ENCODE measurements at regions not wholly inside any gene's neighbourhood (a gene's known extent, or its start where the extent isn't known, plus 50 kb on each side); places are given as distances from the start of the nearest gene placed in this dataset.

DNA sequence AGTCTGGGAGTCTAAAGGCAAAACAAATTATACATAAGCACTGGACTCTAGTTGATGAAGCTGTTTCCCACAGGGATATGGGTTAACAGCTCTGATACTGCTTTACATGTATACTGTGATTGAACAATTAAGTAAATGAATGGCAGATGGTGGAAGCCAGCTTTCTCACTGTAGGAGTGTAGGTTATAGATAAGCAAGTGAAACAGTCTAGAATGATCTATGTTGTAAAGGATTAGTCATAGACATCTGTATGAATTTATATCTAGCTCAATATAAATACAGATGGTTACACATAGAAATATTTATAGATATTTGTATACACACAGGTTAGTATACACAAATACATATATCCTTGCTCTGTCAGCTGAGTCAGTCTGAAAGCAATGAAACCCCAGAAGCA, 276.1 kb downstream of the PPARGC1A start:
- no peak overlapping the region for H3K4me3 Mint-ChIP-seq
- H3K36me3 Mint-ChIP-seq, result no peaks in the 10 kb centered on the region
- no peak for DNase-seq (ENCODE audit: low spot score in 2 of 2)
- H3K9me3 Mint-ChIP-seq, result peaks cover 3% of the 10 kb centered on the region
- no peaks in the 10 kb centered on the region for H3K4me1 Mint-ChIP-seq
- ATAC-seq, result no peak
- H3K27ac Mint-ChIP-seq, result no peak overlapping the region

DNA sequence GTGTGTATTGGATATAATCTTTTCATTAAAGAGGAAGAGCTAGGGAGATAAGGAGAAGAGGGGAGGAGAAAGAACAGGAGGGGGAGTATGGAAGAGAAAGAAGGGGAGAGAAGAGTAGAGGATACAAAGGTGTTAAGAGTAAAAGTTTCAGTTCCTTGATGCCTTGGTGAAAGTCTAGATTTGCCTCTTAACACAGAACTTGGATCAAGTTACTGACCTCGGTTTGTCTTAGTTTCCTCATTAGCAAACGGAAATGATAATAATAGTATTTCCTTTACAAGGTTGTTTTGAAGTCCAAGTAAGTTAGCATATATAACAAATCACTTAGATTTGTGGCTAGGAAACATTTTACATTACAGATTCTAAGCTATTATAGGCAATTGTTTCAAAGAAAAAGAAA, 287.1 kb downstream of the PPARGC1A start:
- H3K36me3 Mint-ChIP-seq, result no peaks in the 10 kb centered on the region
- DNase-seq (ENCODE audit: low spot score in 2 of 2), result no peak
- ATAC-seq, result no peak
- no peak overlapping the region for H3K4me3 Mint-ChIP-seq
- H3K4me1 Mint-ChIP-seq, result no peaks in the 10 kb centered on the region
- H3K27ac Mint-ChIP-seq, result no peak overlapping the region
- H3K9me3 Mint-ChIP-seq, result peaks cover 31% of the 10 kb centered on the region

DNA sequence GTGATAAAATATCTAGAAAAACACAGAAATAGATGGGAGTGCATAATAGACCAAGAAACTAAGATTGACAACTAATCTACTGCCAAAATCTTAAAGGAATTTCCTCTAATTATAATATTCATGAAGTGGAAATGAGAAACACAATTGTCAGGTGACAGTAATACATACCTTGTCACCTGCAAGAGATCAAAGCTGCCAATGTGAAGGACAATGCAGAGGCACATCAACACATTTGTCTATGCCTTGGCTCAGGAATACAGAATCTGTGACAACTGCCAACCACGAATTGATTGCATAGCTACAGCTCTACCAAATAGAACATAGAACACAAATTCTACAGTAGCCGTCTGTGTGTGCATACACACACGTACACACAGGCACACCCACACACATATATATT, 295.7 kb downstream of the PPARGC1A start:
- DNase-seq (ENCODE audit: low spot score in 2 of 2), result no peak

DNA sequence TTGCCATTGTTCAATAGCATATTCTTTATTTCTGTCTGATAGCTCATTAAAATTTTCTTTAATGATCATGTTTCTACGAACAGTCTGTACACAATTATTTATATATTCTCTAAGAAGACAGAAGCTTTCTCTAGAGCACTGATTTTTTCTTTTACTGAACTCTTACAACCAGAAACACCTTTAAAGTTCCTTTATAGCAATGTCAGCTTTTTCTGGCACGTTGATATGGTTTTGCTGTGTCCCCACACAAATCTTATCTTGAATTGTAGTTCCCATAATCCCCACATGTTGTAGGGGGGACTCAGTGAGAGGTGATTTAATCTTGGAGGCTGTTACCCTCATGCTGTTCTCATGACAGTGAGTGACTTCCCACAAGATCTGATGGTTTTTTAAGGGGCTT, 299.4 kb downstream of the PPARGC1A start:
- no peaks in the 10 kb centered on the region for H3K4me1 Mint-ChIP-seq
- ATAC-seq (no peak), DNase-seq (ENCODE audit: low spot score in 2 of 2) (no peak)
- peaks cover 15% of the 10 kb centered on the region for H3K9me3 Mint-ChIP-seq
- H3K36me3 Mint-ChIP-seq, result no peaks in the 10 kb centered on the region
- H3K27ac Mint-ChIP-seq, result no peak overlapping the region
- no peak overlapping the region for H3K4me3 Mint-ChIP-seq

More for the DNA sequence above, 295.7 kb downstream of the PPARGC1A start:
- ATAC-seq, result no peak
- peaks cover 16% of the 10 kb centered on the region for H3K9me3 Mint-ChIP-seq
- no peak overlapping the region for H3K27ac Mint-ChIP-seq
- H3K4me1 Mint-ChIP-seq, result no peaks in the 10 kb centered on the region
- H3K36me3 Mint-ChIP-seq, result no peaks in the 10 kb centered on the region
- no peak overlapping the region for H3K4me3 Mint-ChIP-seq

DNA sequence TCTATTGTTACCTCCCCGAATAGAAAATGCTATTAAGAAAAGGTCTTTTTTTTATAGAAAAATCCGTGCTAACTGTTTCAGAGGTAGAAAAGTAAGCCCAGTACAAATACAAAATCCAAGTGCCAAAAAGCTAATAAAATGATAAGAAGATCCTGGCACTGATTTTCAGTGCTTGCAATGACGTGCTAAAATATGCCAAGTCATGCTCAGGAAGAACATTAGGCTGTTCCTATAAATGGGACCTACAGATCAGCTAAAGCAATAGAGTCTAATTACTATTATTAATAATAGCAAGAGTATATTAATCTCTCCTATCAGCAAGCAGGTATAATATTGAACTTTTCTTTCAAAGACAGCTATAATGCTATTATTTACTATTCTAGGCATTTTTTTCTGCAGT, 305.8 kb downstream of the PPARGC1A start:
- DNase-seq (ENCODE audit: low spot score in 2 of 2), result no peak
- Mint-ChIP-seq H3K27ac (no peak overlapping the region), H3K9me3 (peaks cover 19% of the 10 kb centered on the region), H3K4me1 (no peaks in the 10 kb centered on the region), H3K4me3 (no peak overlapping the region), H3K36me3 (no peaks in the 10 kb centered on the region)
- ATAC-seq, result no peak

DNA sequence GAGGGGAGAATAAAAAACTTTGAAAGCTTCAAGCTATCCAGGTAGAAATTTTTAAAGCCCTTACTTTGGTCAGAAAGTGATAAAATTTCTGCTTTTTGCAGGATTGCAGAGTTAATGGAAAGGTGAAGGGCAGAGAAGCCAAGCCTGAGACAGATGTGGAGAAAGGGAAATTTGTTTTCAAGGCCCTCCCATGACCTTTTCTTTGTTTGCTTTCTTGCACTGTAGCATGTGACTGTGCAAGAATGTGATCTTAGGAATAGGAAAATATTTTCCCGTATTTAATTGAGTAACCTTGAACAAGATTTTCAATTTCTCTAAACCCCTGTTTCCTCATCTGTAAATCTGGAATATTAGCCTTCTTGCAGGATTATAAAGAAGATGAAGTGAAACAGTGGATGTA, 307.2 kb downstream of the PPARGC1A start:
- peaks cover 22% of the 10 kb centered on the region for H3K9me3 Mint-ChIP-seq
- H3K27ac Mint-ChIP-seq, result no peak overlapping the region

DNA sequence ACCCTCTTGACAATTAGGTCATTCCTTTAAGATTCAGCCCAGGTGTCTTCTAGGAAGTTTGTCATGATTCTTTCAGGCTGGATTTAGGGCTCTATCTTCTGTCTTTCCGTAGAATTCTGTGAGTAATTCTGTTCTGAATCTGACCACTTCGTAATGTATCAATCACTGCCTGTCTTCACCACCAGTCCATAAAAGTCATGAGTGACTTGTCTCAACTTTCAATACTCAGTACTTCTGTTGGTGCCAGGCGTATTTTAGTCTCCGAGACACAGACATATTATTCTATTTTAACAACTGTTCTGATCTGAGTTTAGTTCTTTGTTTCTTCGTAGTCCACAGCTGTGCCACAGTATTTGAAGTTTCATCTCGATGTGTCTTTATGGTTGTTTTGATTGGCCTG, 310.7 kb downstream of the PPARGC1A start:
- Mint-ChIP-seq H3K9me3 (peaks cover 16% of the 10 kb centered on the region), H3K36me3 (no peaks in the 10 kb centered on the region), H3K4me1 (no peaks in the 10 kb centered on the region), H3K4me3 (no peak overlapping the region), H3K27ac (no peak overlapping the region)
- ATAC-seq (no peak), DNase-seq (ENCODE audit: low spot score in 2 of 2) (no peak)

More for the DNA sequence above, 307.2 kb downstream of the PPARGC1A start:
- DNase-seq (ENCODE audit: low spot score in 2 of 2) (no peak), ATAC-seq (no peak)
- Mint-ChIP-seq H3K4me3 (no peak overlapping the region), H3K36me3 (no peaks in the 10 kb centered on the region), H3K4me1 (no peaks in the 10 kb centered on the region)

DNA sequence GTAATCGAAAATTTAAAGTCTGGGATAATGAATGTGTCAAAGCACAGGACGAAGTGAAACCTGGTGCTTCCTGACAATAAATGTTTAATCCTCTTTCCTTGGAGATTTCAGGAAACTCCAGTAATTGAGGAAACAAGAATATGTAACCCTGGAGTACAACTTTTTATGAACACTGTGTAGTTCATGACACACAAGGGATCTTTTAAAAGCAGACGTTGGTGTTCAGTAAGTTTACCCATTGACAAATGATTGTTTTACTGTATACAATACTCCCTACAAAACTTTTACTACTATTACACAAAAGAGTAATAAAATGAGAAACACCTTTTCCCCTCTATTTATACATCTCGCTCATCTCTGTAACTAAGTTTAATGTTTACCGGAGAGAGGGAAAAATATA, 312.4 kb downstream of the PPARGC1A start:
- H3K4me1 Mint-ChIP-seq, result no peaks in the 10 kb centered on the region
- no peak for ATAC-seq
- no peak for DNase-seq (ENCODE audit: low spot score in 2 of 2)
- H3K36me3 Mint-ChIP-seq, result no peaks in the 10 kb centered on the region
- no peak overlapping the region for H3K4me3 Mint-ChIP-seq
- no peak overlapping the region for H3K27ac Mint-ChIP-seq
- H3K9me3 Mint-ChIP-seq, result peaks cover 16% of the 10 kb centered on the region

DNA sequence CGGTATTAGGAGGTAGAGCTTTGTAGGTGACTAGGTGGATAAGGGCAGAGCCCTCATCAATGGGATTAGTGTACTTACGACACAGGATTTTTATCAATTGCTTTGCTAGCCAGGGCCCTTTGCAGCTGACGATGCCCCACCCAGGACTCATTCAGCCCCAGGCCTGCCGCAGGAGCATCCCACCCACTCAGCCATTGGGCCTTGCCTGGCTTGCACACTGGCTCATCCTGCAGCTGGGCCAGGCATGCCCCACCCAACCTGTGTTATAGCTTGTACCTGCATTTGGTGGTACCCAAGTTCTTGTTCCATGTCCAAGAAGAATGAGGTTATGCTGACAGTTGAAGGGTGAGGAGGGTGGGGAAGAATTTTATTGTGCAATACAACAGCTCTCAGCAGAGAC, 317.5 kb downstream of the PPARGC1A start:
- DNase-seq (ENCODE audit: low spot score in 2 of 2) (no peak), ATAC-seq (no peak)
- Mint-ChIP-seq H3K4me1 (no peaks in the 10 kb centered on the region), H3K4me3 (no peak overlapping the region), H3K27ac (no peak overlapping the region), H3K9me3 (peaks cover 7% of the 10 kb centered on the region), H3K36me3 (no peaks in the 10 kb centered on the region)

DNA sequence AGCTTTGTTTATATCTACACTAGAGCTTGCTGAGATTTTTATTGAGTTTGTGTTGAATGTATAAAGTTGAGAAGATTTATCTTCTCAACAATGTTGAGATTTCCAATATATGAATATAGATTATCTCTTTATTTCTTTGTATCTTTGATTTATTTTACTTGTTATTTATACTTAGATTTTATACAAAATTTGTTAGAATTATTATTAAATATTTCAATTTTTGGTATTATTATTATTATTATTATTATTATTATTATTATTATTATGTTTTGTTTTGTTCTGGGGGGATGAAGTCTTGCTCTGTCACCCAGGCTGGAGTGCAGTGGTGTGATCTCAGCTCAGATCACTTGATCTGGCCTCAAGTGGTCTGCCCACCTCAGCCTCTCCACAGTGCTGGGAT, 322.5 kb downstream of the PPARGC1A start:
- Mint-ChIP-seq H3K4me1 (no peaks in the 10 kb centered on the region), H3K36me3 (no peaks in the 10 kb centered on the region), H3K9me3 (peaks cover 15% of the 10 kb centered on the region), H3K27ac (no peak overlapping the region), H3K4me3 (no peak overlapping the region)
- DNase-seq (ENCODE audit: low spot score in 2 of 2) (no peak), ATAC-seq (no peak)

DNA sequence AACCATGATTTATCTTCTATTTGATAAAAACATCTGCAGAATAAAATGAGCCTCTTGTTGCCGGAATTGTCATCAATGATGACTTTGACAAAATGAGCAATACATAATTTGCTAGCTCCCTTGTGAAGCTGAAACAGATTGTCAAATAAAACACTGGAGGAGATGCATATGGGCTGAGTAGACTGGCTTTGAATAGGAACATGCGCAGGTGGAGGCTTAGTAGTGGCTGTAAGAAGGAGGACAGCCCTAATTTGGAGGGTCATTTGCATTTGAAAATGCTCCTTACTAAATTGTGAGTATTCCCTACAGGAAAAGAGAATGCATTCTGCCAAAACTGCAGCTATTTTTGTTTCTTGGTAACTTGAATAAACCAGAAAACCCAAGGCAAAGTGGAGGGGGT, 329.1 kb downstream of the PPARGC1A start:
- peaks cover 22% of the 10 kb centered on the region for H3K9me3 Mint-ChIP-seq

DNA sequence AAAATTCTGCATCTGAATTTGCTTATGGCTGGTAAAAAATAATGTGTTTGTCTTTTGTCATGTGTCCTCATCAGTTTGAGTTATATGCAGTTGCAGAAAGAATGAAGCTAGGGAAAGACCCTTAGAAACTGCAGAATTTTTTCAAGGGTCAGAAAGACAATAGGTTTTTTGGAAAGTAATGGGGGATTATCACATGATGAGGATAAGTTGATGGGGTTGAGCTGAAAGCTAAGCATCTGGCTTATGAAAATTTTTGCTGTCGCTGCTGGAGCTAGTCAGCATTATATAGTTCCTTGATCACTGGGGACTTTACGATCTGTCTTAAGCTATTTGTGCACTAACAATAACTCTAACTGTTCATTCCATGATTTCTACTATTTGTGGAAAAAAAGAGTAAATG, 331.7 kb downstream of the PPARGC1A start:
- Mint-ChIP-seq H3K27ac (no peak overlapping the region), H3K9me3 (peaks cover 24% of the 10 kb centered on the region), H3K4me1 (no peaks in the 10 kb centered on the region), H3K36me3 (no peaks in the 10 kb centered on the region), H3K4me3 (no peak overlapping the region)
- DNase-seq (ENCODE audit: low spot score in 2 of 2) (no peak), ATAC-seq (no peak)

More for the DNA sequence above, 329.1 kb downstream of the PPARGC1A start:
- Mint-ChIP-seq H3K4me1 (no peaks in the 10 kb centered on the region), H3K36me3 (no peaks in the 10 kb centered on the region), H3K4me3 (no peak overlapping the region), H3K27ac (no peak overlapping the region)
- DNase-seq (ENCODE audit: low spot score in 2 of 2) (no peak), ATAC-seq (no peak)

DNA sequence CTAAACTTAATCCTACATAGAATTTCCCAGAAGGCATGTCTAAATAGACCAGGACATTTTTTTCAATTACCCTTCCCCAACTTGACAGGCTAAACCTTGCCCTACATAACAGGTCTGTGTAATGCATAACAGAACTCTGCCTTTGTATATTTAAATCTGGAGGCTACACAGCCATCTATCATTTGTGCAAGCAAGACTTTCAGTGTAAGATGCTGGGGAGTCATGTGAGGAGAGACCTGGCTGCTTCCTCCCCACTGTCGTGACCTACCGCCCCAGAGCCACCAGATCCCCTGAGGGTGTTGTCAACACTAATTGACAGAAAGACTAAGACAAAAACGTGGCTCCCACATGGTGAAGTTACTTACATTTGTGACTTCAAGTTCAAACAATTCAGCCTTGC, 342.2 kb downstream of the PPARGC1A start:
- H3K36me3 Mint-ChIP-seq, result no peaks in the 10 kb centered on the region
- ATAC-seq, result no peak
- H3K9me3 Mint-ChIP-seq, result peaks cover 29% of the 10 kb centered on the region
- H3K4me1 Mint-ChIP-seq, result no peaks in the 10 kb centered on the region
- no peak for DNase-seq (ENCODE audit: low spot score in 2 of 2)
- H3K27ac Mint-ChIP-seq, result no peak overlapping the region
- H3K4me3 Mint-ChIP-seq, result no peak overlapping the region

DNA sequence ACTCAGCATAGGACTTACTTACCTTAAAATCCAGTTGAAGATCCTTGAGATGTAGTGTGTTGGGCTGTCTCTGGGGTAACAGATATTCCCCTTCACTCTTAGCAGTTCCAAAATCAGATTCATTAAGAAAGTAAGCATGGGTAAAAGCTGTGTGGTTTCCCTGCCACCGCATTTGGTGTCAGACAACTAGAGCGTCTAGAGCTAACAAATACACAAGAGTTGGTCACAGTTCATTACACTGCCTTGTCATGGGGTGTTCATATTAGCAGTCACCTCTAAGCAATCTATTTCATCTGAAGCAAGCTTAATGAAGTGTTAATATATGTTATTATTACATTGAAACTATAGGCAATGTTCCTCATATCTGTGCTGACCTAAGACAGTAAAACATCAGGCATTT, 342.8 kb downstream of the PPARGC1A start:
- Mint-ChIP-seq H3K36me3 (no peaks in the 10 kb centered on the region), H3K9me3 (peaks cover 29% of the 10 kb centered on the region)

DNA sequence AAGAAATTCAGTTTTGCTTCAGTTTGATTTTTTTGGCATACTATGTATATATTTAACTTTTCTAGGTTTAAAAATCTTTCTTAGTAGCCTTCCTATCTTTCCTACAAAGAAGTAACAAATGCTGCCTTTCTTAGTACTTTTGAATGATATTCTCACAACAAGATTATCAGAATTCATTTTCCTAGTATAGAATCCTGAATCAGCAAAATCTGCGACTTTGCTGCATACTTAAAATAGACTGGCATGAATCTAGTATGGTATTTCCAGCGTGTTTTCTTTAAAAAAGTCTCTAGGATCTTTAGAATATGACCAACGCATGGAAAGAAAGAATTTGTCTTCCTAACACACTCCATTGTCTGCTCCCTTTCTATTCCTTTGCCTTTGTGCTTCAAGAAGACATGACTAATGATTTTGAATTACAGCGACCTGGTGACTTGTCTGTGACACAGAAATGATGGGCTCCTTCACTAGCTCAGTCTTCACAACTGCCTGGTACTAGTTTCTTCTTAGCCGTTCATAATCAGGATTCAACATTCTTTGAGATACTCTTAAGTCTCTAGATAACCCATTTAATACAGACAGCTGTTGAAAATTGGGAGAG, 349.8 kb downstream of the PPARGC1A start:
- DNase-seq (ENCODE audit: low spot score in 2 of 2) (no peak), ATAC-seq (no peak)
- H3K27ac Mint-ChIP-seq, result no peak overlapping the region
- H3K9me3 Mint-ChIP-seq, result peaks cover 20% of the 10 kb centered on the region
- no peaks in the 10 kb centered on the region for H3K36me3 Mint-ChIP-seq
- H3K4me1 Mint-ChIP-seq, result no peaks in the 10 kb centered on the region
- no peak overlapping the region for H3K4me3 Mint-ChIP-seq

More for the DNA sequence above, 342.8 kb downstream of the PPARGC1A start:
- H3K27ac Mint-ChIP-seq, result no peak overlapping the region
- ATAC-seq, result no peak
- no peak for DNase-seq (ENCODE audit: low spot score in 2 of 2)
- H3K4me1 Mint-ChIP-seq, result no peaks in the 10 kb centered on the region
- no peak overlapping the region for H3K4me3 Mint-ChIP-seq

DNA sequence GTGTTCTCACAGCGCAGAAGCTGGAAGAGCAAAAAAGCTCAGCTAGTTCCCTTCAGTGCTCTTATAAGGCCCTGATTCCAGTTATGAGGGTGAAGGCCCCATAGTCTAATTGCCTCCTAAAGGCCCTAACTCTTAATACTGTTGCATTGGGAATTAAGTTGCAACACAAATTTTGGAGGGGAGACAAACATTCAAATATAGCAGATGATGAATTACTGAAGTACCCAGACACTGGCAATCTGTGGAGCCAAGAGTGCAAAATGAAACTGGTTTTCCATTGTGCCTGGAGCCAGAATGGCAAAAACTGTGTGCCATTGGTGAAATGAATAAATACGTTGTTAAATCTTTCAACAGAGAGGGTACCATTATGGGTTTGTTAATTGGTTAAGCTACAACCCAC, 356.0 kb downstream of the PPARGC1A start:
- no peaks in the 10 kb centered on the region for H3K4me1 Mint-ChIP-seq
- no peak for ATAC-seq
- peaks cover 12% of the 10 kb centered on the region for H3K9me3 Mint-ChIP-seq
- no peaks in the 10 kb centered on the region for H3K36me3 Mint-ChIP-seq
- no peak overlapping the region for H3K4me3 Mint-ChIP-seq
- no peak for DNase-seq (ENCODE audit: low spot score in 2 of 2)
- H3K27ac Mint-ChIP-seq, result no peak overlapping the region

DNA sequence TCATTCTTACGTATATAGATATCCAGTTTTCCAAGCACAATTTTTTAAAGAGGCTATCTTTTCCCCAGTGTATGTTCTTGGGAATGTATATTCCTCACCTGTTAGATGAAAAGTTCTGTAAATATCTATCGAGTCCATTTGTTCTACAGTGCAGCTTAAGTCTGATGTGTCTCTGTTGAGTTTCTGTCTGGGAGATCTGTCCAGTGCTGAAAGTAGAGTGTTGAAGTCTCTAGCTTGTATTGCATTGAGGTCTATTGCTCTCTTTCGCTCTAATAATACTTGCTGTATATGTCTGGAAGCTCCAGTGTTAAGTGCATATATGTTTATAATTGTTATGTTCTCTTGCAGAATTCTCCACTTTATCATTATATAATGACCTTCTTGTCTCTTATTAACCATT, 373.1 kb downstream of the PPARGC1A start:
- ATAC-seq (no peak), DNase-seq (ENCODE audit: low spot score in 2 of 2) (no peak)
- Mint-ChIP-seq H3K36me3 (no peaks in the 10 kb centered on the region), H3K27ac (no peak overlapping the region), H3K4me1 (no peaks in the 10 kb centered on the region), H3K9me3 (peaks cover 20% of the 10 kb centered on the region), H3K4me3 (no peak overlapping the region)
